ENCODE measurements at regions not wholly inside any gene's neighbourhood (a gene's known extent, or its start where the extent isn't known, plus 50 kb on each side); places are given as distances from the start of the nearest gene placed in this dataset.

GRCh38 chr3:80994085-80994665 lies 767.3 kb downstream of the GBE1 start:
- Histone ChIP-seq H3K36me3 (no peaks in the 10 kb centered on the region), H3K4me3 (no peak overlapping the region), H3K9ac (ENCODE audit: low read depth in 2 of 2, low read length in 2 of 2) (no peak overlapping the region), H3K27me3 (no peaks in the 10 kb centered on the region), H3K27ac (no peak overlapping the region), H3K4me1 (no peaks in the 10 kb centered on the region), H3K9me3 (no peaks in the 10 kb centered on the region)
- TF ChIP-seq CTCF (IDR thresholded peaks at IDR 0.05), result no peak
- intact Hi-C loops (cut with DNase I), result no loop called here
- DNase-seq, result no peak

DNA sequence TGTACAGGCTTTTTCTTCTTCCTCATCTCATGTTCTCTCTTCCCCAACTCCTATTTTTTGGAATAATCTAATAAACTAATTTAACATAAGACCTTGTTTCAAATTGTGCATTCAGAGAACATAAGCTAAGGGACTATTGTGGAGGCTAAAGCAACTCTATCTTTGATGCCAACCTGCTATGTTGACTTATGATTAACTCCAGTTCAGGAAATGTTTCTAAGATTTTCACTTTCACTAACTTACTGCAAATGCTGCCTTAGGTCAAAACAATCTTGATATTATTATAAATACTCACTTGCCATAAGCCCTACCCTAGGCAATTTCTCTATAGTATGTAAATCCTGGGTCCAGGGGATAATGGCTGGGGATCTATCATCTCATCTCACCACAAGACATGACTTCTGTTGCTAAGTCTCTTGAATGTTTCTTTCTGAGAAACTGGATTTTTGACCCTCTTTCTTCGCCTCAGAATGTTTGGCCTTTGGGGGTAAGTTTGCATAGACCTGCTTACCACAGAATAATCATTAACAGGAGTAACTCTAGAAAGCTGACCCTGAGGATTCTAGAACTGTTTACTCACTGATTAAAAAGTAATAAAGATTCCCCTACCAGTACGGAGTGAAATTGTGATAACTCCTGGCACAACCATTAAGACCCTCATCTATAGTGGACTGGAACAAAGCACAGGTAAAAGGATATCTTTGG lies 768.1 kb downstream of the GBE1 start:
- no peak overlapping the region for H3K4me3 ChIP-seq
- no peak for DNase-seq

DNA sequence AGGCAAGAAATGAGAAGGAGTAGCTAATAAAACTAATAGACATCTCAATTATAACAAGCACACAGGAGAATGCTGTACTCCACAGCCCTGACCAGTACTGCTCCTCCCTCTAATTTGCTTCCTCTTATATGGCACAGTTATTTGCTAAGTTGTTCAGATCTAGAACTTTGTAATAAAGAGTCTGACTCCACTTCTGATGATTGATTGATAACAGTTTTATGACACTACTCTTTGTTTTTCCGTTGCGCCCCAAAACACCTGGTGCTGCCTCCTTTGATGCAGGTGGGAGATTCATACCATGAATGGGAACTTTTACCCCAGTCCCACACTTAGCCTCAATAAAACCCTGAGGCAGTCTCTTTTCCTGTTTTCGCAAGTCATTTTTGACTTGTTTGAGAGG lies 777.7 kb downstream of the GBE1 start:
- Histone ChIP-seq H3K9me3 (no peaks in the 10 kb centered on the region), H3K36me3 (no peaks in the 10 kb centered on the region), H3K4me1 (no peaks in the 10 kb centered on the region), H3K27ac (no peak overlapping the region), H3K4me3 (no peak overlapping the region), H3K9ac (ENCODE audit: low read depth in 2 of 2, low read length in 2 of 2) (no peak overlapping the region), H3K27me3 (no peaks in the 10 kb centered on the region)
- intact Hi-C loops (cut with DNase I), result no loop called here
- TF ChIP-seq CTCF (IDR thresholded peaks at IDR 0.05), result no peak
- peak; percentile 22 for DNase-seq

More for the DNA sequence above, 768.1 kb downstream of the GBE1 start:
- Histone ChIP-seq H3K9ac (ENCODE audit: low read depth in 2 of 2, low read length in 2 of 2) (no peak overlapping the region), H3K27me3 (no peaks in the 10 kb centered on the region), H3K4me1 (no peaks in the 10 kb centered on the region), H3K36me3 (no peaks in the 10 kb centered on the region), H3K9me3 (no peaks in the 10 kb centered on the region), H3K27ac (no peak overlapping the region)
- no peak for TF ChIP-seq CTCF (IDR thresholded peaks at IDR 0.05)
- intact Hi-C loops (cut with DNase I), result no loop called here

DNA sequence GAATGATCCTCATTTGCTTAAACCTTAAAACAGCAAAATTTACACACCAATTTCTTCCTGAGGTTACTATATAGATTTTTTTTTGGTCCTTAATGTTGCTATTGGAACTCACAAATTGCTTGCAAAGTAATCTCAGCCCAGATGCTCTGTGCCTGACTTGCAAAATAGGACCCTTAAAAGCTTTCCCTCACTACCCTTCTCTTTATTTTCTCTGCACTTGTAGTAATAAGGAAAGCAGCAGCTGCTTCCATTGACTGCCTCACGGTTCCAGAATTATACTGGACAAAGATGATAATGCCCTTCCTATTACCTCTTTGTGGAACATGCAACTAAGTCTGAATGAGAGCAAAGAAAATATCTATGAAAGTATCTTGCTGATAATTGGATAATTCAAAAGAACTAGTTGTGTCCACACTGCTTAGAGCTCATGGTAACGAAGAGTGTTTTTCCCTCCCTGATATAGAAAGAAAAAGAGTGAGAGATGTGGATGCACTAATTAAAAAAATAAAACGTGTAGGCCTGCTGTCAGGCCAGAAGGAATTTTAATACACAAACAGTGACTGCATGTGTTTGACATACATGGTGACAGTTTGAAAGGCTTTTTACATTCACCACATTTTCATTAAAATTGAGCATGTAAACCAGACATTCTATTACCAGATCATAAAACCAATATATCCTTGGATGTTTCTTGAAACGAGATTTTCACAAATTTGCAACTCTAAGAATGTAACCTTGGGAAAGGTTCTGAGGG lies 783.1 kb downstream of the GBE1 start:
- intact Hi-C loops (cut with DNase I), result no loop called here

GRCh38 chr3:80970292-80970691 lies 791.2 kb downstream of the GBE1 start:
- no peak for DNase-seq
- Histone ChIP-seq H3K4me3 (no peak overlapping the region), H3K27me3 (no peaks in the 10 kb centered on the region), H3K9me3 (no peaks in the 10 kb centered on the region), H3K9ac (ENCODE audit: low read depth in 2 of 2, low read length in 2 of 2) (no peak overlapping the region), H3K4me1 (no peaks in the 10 kb centered on the region), H3K27ac (no peak overlapping the region), H3K36me3 (no peaks in the 10 kb centered on the region)
- intact Hi-C loops (cut with DNase I), result no loop called here
- TF ChIP-seq CTCF (IDR thresholded peaks at IDR 0.05), result no peak

More for the DNA sequence above, 783.1 kb downstream of the GBE1 start:
- TF ChIP-seq CTCF (IDR thresholded peaks at IDR 0.05), result no peak
- Histone ChIP-seq H3K27ac (no peak overlapping the region), H3K4me1 (no peaks in the 10 kb centered on the region), H3K27me3 (no peaks in the 10 kb centered on the region), H3K4me3 (no peak overlapping the region), H3K9ac (ENCODE audit: low read depth in 2 of 2, low read length in 2 of 2) (no peak overlapping the region), H3K36me3 (no peaks in the 10 kb centered on the region), H3K9me3 (no peaks in the 10 kb centered on the region)
- DNase-seq, result no peak

Measured in colonic mucosa (tissue), 4 donors.